DND-41 (cell line): ENCODE measurements at regions not wholly inside any gene's neighbourhood (a gene's known extent, or its start where the extent isn't known, plus 50 kb on each side); places are given as distances from the start of the nearest gene placed in this dataset.

Experiments
- EZH2 ChIP-seq: IDR thresholded peaks from 3 replicates; pipeline ENCODE4 v1.6.1; 2012; ENCODE audit warnings: borderline replicate concordance, low read depth, mild to moderate bottlenecking, moderate library complexity, low read length, inconsistent platforms; ENCODE audit not compliant: severe bottlenecking
- TF ChIP-seq, protein P1 (sequence below): IDR thresholded peaks from 2 replicates; pipeline ENCODE4 v1.5.1; 2012; ENCODE audit warnings: borderline replicate concordance, low read length, moderate library complexity, mild to moderate bottlenecking; ENCODE audit not compliant: poor library complexity, severe bottlenecking; ENCODE audit errors: extremely low read depth

DNA sequence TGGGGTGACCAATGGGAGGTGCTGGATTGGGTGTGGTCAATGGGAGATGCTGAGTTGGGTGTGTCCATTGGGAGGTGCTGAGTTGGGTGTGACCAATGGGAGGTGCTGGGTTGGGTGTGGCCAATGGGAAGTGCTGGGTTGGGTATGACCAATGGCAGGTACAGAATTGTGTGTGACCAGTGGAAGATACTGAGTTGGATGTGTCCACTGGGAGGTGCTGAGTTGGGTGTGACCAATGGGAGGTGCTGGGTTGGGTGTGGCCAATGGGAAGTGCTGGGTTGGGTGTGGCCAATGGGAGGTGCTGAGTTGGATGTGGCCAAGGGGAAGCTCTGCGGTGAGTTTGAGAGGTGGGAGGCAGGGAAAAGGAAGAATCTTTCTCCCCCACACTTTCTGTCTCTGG lies 250.0 kb upstream of the PROK2 start:
- no peak for TF ChIP-seq EZH2
- TF ChIP-seq, protein P1, sequence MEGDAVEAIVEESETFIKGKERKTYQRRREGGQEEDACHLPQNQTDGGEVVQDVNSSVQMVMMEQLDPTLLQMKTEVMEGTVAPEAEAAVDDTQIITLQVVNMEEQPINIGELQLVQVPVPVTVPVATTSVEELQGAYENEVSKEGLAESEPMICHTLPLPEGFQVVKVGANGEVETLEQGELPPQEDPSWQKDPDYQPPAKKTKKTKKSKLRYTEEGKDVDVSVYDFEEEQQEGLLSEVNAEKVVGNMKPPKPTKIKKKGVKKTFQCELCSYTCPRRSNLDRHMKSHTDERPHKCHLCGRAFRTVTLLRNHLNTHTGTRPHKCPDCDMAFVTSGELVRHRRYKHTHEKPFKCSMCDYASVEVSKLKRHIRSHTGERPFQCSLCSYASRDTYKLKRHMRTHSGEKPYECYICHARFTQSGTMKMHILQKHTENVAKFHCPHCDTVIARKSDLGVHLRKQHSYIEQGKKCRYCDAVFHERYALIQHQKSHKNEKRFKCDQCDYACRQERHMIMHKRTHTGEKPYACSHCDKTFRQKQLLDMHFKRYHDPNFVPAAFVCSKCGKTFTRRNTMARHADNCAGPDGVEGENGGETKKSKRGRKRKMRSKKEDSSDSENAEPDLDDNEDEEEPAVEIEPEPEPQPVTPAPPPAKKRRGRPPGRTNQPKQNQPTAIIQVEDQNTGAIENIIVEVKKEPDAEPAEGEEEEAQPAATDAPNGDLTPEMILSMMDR: no peak
